Adrenal gland (tissue), 9 donors: ENCODE measurements at regions not wholly inside any gene's neighbourhood (a gene's known extent, or its start where the extent isn't known, plus 50 kb on each side); places are given as distances from the start of the nearest gene placed in this dataset.

Source experiments
- DNase-seq, 7 donors: peaks; one replicate each; pipeline ENCODE4 v3.0.0-alpha.2; 2019 to 2020
- H3K27ac ChIP-seq, 5 donors: fragments of 200-600 bp; sonication (generic) in 4 of 5; 1 replicate in 3 of 5; 2 replicates in 2 of 5; pipeline versions ENCODE4 v1.5.1 to v1.8.0; 2016 to 2020; ENCODE audit warnings: mild to moderate bottlenecking in 1 of 5
- H3K27me3 ChIP-seq: fragments of 200-600 bp; 2 replicates; pipeline ENCODE4 v1.8.0; 2021
- H3K36me3 ChIP-seq, 2 donors: fragments of 200-600 bp; replicated peaks in 1 of 2; 1 replicate in 1 of 2; 2 replicates in 1 of 2; pipeline versions ENCODE4 v1.5.1 to v1.8.0; 2018 to 2022
- H3K4me1 ChIP-seq, 2 donors: fragments of 200-600 bp; replicated peaks in 1 of 2; 1 replicate in 1 of 2; 2 replicates in 1 of 2; pipeline versions ENCODE4 v1.5.1 to v1.8.0; 2018 to 2021
- H3K4me3 ChIP-seq, 4 donors: fragments of 200-600 bp; sonication (generic) in 3 of 4; one replicate each; pipeline ENCODE4 v1.5.1; 2016 to 2018
- H3K9me3 ChIP-seq, 3 donors: fragments of 200-600 bp; sonication (generic) in 1 of 3; replicated peaks in 1 of 3; 1 replicate in 2 of 3; 2 replicates in 1 of 3; pipeline versions ENCODE4 v1.5.1 to v1.8.0; 2016 to 2021
- CTCF ChIP-seq, 6 experiments: fragments of 450-650 bp in 4 of 6; fragments of 200-600 bp in 2 of 6; sonication (generic) in 1 of 6; IDR thresholded peaks; 1 replicate in 5 of 6; 2 replicates in 1 of 6; pipeline versions ENCODE4 v1.5.1 to v1.8.0; 2016 to 2021; ENCODE audit warnings: antibody characterized with exemption in 6 of 6, mild to moderate bottlenecking in 2 of 6, moderate library complexity in 1 of 6
- POLR2A ChIP-seq, 2 donors: fragments of 450-650 bp; IDR thresholded peaks; one replicate each; pipeline ENCODE4 v1.6.1; 2017; ENCODE audit warnings: antibody characterized with exemption in 2 of 2, mild to moderate bottlenecking in 2 of 2, moderate library complexity in 1 of 2
- WGBS, 4 donors: extraction: QIAGEN DNeasy Blood & Tissue Kit in 2 of 4; methylation state at CpG; one replicate each; pipeline versions ENCODE4 v1.1.5 to v1.1.7; 2013 to 2017; 5-methylcytosine and 5-hydroxymethylcytosine counted together
- intact Hi-C, 2 donors: fragments of 100-400 bp; cut with DNase I; formaldehyde crosslinking; loops; one replicate each; pipeline versions ENCODE4 v1.14.1 to v1.15.0; 2022 to 2023
- donor health status: healthy with polysubstance abuse.
- donor health status: Bipolar disorder and iron deficiency.
- donor health status: DM: yes; HTN: yes; CAD: no.
- donor health status: DM: no; HTN: no; CAD: no.
- donor health status: DM: no; HTN: no; CAD: no.

DNA sequence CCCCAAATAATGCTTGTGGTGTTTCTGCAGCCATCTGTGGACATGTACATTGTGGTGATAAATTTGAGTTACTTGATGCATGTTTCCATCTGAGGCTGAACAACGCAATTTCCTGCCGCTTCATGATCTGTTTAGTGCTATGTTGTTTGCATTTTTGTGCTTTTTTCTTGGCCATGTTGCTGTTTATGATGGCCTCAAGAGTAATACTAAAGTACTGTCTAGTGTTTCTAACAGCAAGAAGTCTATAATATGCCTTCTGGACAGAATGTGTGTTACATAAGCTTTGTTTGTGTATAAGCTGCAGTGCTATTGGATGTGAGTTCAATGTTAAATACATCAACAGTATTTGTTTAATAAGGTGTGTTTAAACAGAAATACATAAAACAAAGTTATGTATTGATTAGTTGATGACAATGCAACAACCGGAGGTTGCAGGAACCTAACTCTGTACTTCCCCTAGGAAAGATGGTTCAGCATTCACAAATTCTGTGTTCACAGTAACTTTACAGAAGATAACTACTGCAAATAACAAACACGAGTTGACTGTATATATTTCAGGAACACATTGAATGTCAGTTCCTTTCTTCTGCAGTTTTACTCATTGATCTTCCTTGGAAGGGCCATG lies 114.8 kb upstream of the USP24 start:
- Histone ChIP-seq H3K4me1 (peaks cover 0 to 4% of the 10 kb centered on the region in 2 donors), H3K27me3 (no peaks in the 10 kb centered on the region), H3K36me3 (no peaks in the 10 kb centered on the region), H3K4me3 (no peak overlapping the region), H3K27ac (no peak overlapping the region), H3K9me3 (no peaks in the 10 kb centered on the region)
- DNase-seq: no peak
- 76 to 89% (median 79%) methylated on average over 4 of the region's 4 CpGs for WGBS, 4 donors
- intact Hi-C loops: no loop called here
- TF ChIP-seq POLR2A (IDR thresholded peaks at IDR 0.05) (no peak), CTCF (IDR thresholded peaks at IDR 0.05) (no peak)

- H3K4me3 ChIP-seq: no peak overlapping the region
- H3K9me3 ChIP-seq: no peaks in the 10 kb centered on the region
- H3K27ac ChIP-seq: peak overlapping the region in 1 of 5 donors; percentile 22
- peaks cover 0 to 4% of the 10 kb centered on the region in 2 donors for H3K4me1 ChIP-seq
- DNase-seq: peak in 6 of 7 donors; percentile 19 to 64 (median 36)
- no peaks in the 10 kb centered on the region for H3K36me3 ChIP-seq
- H3K27me3 ChIP-seq: no peaks in the 10 kb centered on the region
- TF ChIP-seq POLR2A (IDR thresholded peaks at IDR 0.05) (no peak), CTCF (IDR thresholded peaks at IDR 0.05) (no peak)
- WGBS, 4 donors: 51 to 68% (median 58%) methylated on average over 5 of the region's 5 CpGs
- intact Hi-C loops: no loop called here
Observed at GRCh38 chr1:55329091-55329490, 113.9 kb upstream of the USP24 start.

GRCh38 chr1:55326496-55327243 lies 111.5 kb upstream of the USP24 start:
- Histone ChIP-seq H3K9me3 (no peaks in the 10 kb centered on the region), H3K36me3 (no peaks in the 10 kb centered on the region), H3K4me3 (no peak overlapping the region), H3K27ac (no peak overlapping the region), H3K4me1 (peaks cover 0 to 4% of the 10 kb centered on the region in 2 donors), H3K27me3 (no peaks in the 10 kb centered on the region)
- intact Hi-C loops: no loop called here
- no peak for DNase-seq
- no peak for TF ChIP-seq CTCF (IDR thresholded peaks at IDR 0.05)
- TF ChIP-seq POLR2A (IDR thresholded peaks at IDR 0.05): no peak
- 77 to 84% (median 82%) methylated on average over 14 of the region's 14 CpGs for WGBS, 4 donors

DNA sequence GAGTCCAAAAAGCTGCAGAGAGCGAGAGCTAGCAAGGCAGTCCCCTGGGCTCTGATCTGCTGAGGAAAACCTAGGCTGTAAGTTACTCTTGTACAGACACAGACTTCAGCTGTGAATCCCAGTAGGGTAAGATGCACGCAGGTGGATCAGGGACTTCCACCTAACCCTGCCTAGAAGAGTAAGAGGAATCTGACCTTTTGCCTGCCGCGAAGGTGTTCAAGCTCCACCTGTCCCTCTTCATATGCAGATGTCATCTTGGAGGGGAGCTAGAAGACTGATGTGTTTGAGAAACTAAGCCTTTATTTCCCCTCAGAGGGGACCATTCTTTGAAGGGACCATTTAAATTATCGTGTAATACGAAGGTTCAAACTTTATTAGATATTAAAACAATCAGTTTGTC lies 108.6 kb upstream of the USP24 start:
- Histone ChIP-seq H3K4me3 (no peak overlapping the region), H3K4me1 (peaks cover 0 to 3% of the 10 kb centered on the region in 2 donors), H3K27me3 (no peaks in the 10 kb centered on the region), H3K9me3 (no peaks in the 10 kb centered on the region), H3K36me3 (no peaks in the 10 kb centered on the region), H3K27ac (no peak overlapping the region)
- TF ChIP-seq POLR2A (IDR thresholded peaks at IDR 0.05): no peak
- no peak for TF ChIP-seq CTCF (IDR thresholded peaks at IDR 0.05)
- intact Hi-C loops: no loop called here
- DNase-seq: no peak
- 68 to 80% (median 79%) methylated on average over 6 of the region's 6 CpGs for WGBS, 4 donors
